Panc1 (cell line): ENCODE measurements at regions not wholly inside any gene's neighbourhood (a gene's known extent, or its start where the extent isn't known, plus 50 kb on each side); places are given as distances from the start of the nearest gene placed in this dataset.

ENCODE experiments used
- ATAC-seq: fragments of 200-7000 bp; cut with Tn5 transposase; 2 replicates; pipeline ENCODE4 v1.9.1; 2020; ENCODE audit warnings: mild to moderate bottlenecking, moderate library complexity
- BruUV-seq: library from RNA; stranded (reverse); fragments of 400-500 nt; replicated peaks from 2 replicates; lab custom pipeline; 2021; lab: Mats Ljungman, UMichigan
- CTCF ChIA-PET: fragments of 300-600 bp; sonication (Branson Sonifier 250); formaldehyde crosslinking; loops from one replicate; lab custom pipeline; 2022; ENCODE audit warnings: antibody characterized with exemption; lab: Charles Lee
- POLR2A ChIA-PET: fragments of 300-600 bp; sonication (Branson Sonifier 250); formaldehyde crosslinking; loops from one replicate; lab custom pipeline; 2022; ENCODE audit warnings: antibody characterized with exemption; lab: Charles Lee
- DNase-seq: peaks from one replicate; pipeline ENCODE4 v3.0.0-alpha.2; 2010; ENCODE audit warnings: low read depth, low spot score
- H3K27ac ChIP-seq: 2 replicates; pipeline ENCODE4 v1.5.1; 2011; ENCODE audit warnings: mild to moderate bottlenecking, low read length, inconsistent platforms
- H3K27me3 ChIP-seq: fragments of 200-500 bp; sonication (Bioruptor generic); 2 replicates; pipeline ENCODE4 v1.6.0; 2014; ENCODE audit warnings: low read length, inconsistent platforms; ENCODE audit not compliant: control insufficient read depth, insufficient read depth
- H3K36me3 ChIP-seq: fragments of 200-500 bp; sonication (Bioruptor generic); 2 replicates; pipeline ENCODE4 v1.5.1; 2014; ENCODE audit warnings: inconsistent platforms, mild to moderate bottlenecking, low read length, moderate library complexity; ENCODE audit not compliant: control insufficient read depth, insufficient read depth
- H3K4me1 ChIP-seq: 2 replicates; pipeline ENCODE4 v1.5.1; 2011; ENCODE audit warnings: inconsistent platforms, mild to moderate bottlenecking, low read length, moderate library complexity; ENCODE audit not compliant: control insufficient read depth, insufficient read depth
- H3K4me3 ChIP-seq, 2 experiments: 2 replicates each; pipeline ENCODE4 v1.5.1; 2011 to 2012; ENCODE audit warnings: low read depth in 2 of 2, low read length in 2 of 2, mild to moderate bottlenecking in 2 of 2, inconsistent platforms in 1 of 2, moderate library complexity in 1 of 2
- H3K9me3 ChIP-seq: fragments of 200-500 bp; sonication (Bioruptor generic); 2 replicates; pipeline ENCODE4 v1.5.1; 2014; ENCODE audit warnings: low read depth, mild to moderate bottlenecking, inconsistent platforms, low read length, moderate library complexity; ENCODE audit not compliant: control insufficient read depth, insufficient read depth
- POLR2AphosphoS5 ChIP-seq: IDR thresholded peaks from 2 replicates; pipeline ENCODE4 v1.6.1; 2012; ENCODE audit warnings: mild to moderate bottlenecking, low read depth, low read length, moderate library complexity
- SIN3A ChIP-seq: IDR thresholded peaks from 2 replicates; pipeline ENCODE4 v1.6.1; 2012; ENCODE audit warnings: low read depth, mild to moderate bottlenecking, low read length, moderate library complexity, borderline replicate concordance; ENCODE audit not compliant: insufficient read depth
- TCF7L2 ChIP-seq: IDR thresholded peaks from 2 replicates; pipeline ENCODE4 v1.6.1; 2011; ENCODE audit warnings: mild to moderate bottlenecking, low read depth, low read length, inconsistent platforms
- in situ Hi-C: cut with HindIII; loops from 2 replicates; pipeline ENCODE4 v1.10.0; 2016; ENCODE audit warnings: low sequenced_read_pairs, low pct_unique_long_range_greater_than_20kb
- intact Hi-C: fragments of 100-400 bp; cut with micrococcal nuclease; formaldehyde crosslinking; loops from one replicate; pipeline ENCODE4 v1.10.0; 2022; ENCODE audit not compliant: unreplicated experiment
- TF ChIP-seq, protein P1 (sequence below): fragments of 450-650 bp; IDR thresholded peaks from 2 replicates; pipeline ENCODE4 v1.5.1; 2017; ENCODE audit warnings: mild to moderate bottlenecking
- TF ChIP-seq, protein P2 (sequence below), 2 experiments: IDR thresholded peaks; 2 replicates each; pipeline ENCODE4 v1.6.1; 2011 to 2012; ENCODE audit warnings: low read depth in 2 of 2, control low read depth in 1 of 2, low read length in 1 of 2, mild to moderate bottlenecking in 1 of 2, moderate library complexity in 1 of 2; ENCODE audit not compliant: insufficient read depth in 1 of 2

DNA sequence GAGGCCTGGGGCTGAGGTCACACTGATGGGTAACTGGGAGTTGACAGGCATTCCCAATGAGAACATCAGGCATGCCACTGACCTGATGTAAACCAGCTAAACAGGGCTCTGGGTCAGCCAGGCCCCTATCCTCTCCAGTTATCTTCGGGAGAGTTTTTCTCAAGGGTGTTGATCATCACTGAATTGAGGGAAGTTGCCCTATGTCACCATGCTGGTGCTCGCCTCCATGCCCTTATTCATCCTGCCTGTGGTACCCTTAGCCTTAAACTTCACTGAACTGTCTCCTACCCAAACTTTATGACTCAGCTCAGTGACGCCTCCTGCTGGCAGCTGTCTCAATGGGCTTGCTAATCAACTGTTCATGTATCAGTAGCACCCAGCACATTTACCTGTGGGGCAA, 80.7 kb upstream of the TNR start:
- Histone ChIP-seq H3K27ac (no peak overlapping the region), H3K27me3 (peaks cover 3% of the 10 kb centered on the region; the same call in 1 of the 2 replicates), H3K36me3 (no peaks in the 10 kb centered on the region), H3K4me3 (no peak overlapping the region), H3K4me1 (no peaks in the 10 kb centered on the region), H3K9me3 (no peaks in the 10 kb centered on the region)
- no TSS peak for BruUV-seq
- DNase-seq (no peak), ATAC-seq (no peak)
- in situ Hi-C loops (no loop called here), intact Hi-C loops (no loop called here)
- TF ChIP-seq, protein P1, sequence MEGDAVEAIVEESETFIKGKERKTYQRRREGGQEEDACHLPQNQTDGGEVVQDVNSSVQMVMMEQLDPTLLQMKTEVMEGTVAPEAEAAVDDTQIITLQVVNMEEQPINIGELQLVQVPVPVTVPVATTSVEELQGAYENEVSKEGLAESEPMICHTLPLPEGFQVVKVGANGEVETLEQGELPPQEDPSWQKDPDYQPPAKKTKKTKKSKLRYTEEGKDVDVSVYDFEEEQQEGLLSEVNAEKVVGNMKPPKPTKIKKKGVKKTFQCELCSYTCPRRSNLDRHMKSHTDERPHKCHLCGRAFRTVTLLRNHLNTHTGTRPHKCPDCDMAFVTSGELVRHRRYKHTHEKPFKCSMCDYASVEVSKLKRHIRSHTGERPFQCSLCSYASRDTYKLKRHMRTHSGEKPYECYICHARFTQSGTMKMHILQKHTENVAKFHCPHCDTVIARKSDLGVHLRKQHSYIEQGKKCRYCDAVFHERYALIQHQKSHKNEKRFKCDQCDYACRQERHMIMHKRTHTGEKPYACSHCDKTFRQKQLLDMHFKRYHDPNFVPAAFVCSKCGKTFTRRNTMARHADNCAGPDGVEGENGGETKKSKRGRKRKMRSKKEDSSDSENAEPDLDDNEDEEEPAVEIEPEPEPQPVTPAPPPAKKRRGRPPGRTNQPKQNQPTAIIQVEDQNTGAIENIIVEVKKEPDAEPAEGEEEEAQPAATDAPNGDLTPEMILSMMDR: peak; percentile 45
- no peak for TF ChIP-seq POLR2AphosphoS5
- ChIA-PET CTCF (no interaction called here), POLR2A (no interaction called here)

DNA sequence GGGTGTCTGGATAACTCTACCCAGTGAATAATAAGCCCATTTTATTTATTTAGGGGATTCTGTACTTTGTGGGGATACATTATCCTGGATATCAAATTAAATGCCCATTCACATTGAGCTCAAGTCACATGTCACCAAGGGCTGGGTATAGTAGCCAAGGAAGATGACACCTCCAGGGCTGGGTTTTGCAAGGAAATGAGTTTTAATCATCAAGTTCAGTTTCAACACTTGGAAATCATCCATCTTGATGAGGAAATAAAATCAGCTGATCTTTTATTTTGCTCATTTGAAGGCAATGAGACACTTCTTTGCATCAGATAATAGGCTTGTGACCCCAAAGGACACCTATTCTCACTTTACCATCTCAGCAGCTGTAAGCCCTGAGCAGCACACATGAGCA, 80.0 kb upstream of the TNR start:
- ChIA-PET CTCF (no interaction called here), POLR2A (no interaction called here)
- peaks cover 3% of the 10 kb centered on the region; the same call in 1 of the 2 replicates for H3K27me3 ChIP-seq
- no TSS peak for BruUV-seq
- in situ Hi-C loops: no loop called here
- H3K9me3 ChIP-seq: no peaks in the 10 kb centered on the region
- intact Hi-C loops: no loop called here
- DNase-seq (no peak), ATAC-seq (no peak)
- H3K4me1 ChIP-seq: no peaks in the 10 kb centered on the region
- no peak overlapping the region for H3K27ac ChIP-seq
- no peak for TF ChIP-seq POLR2AphosphoS5
- TF ChIP-seq, protein P1: no peak
- TF ChIP-seq TCF7L2: no peak
- TF ChIP-seq, protein P2, sequence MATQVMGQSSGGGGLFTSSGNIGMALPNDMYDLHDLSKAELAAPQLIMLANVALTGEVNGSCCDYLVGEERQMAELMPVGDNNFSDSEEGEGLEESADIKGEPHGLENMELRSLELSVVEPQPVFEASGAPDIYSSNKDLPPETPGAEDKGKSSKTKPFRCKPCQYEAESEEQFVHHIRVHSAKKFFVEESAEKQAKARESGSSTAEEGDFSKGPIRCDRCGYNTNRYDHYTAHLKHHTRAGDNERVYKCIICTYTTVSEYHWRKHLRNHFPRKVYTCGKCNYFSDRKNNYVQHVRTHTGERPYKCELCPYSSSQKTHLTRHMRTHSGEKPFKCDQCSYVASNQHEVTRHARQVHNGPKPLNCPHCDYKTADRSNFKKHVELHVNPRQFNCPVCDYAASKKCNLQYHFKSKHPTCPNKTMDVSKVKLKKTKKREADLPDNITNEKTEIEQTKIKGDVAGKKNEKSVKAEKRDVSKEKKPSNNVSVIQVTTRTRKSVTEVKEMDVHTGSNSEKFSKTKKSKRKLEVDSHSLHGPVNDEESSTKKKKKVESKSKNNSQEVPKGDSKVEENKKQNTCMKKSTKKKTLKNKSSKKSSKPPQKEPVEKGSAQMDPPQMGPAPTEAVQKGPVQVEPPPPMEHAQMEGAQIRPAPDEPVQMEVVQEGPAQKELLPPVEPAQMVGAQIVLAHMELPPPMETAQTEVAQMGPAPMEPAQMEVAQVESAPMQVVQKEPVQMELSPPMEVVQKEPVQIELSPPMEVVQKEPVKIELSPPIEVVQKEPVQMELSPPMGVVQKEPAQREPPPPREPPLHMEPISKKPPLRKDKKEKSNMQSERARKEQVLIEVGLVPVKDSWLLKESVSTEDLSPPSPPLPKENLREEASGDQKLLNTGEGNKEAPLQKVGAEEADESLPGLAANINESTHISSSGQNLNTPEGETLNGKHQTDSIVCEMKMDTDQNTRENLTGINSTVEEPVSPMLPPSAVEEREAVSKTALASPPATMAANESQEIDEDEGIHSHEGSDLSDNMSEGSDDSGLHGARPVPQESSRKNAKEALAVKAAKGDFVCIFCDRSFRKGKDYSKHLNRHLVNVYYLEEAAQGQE (IDR thresholded peaks at IDR 0.05; ENCODE audit: insufficient read depth in 1 of 2, low read depth in 2 of 2, low read length in 1 of 2): no peak
- TF ChIP-seq SIN3A: no peak
- no peak overlapping the region for H3K4me3 ChIP-seq
- no peaks in the 10 kb centered on the region for H3K36me3 ChIP-seq

DNA sequence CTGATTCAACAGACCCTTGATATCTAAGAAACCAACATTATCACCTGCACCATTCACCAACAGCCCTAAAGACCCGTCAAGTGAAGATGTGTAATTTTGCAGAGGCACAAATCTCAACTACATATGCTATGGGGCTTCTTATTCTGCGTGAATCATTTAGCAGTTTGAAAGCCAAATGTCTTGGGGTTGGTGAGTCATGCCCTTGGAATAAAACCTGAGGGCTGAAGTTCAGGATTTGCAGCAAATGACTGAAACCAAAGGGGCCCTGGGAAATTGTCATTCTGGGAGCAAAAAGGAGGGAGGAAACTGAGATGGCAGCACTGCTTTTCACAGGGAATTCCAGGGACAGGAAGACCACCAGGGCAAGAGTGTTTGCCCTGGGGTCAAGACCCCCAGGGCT, 79.2 kb upstream of the TNR start:
- Histone ChIP-seq H3K4me1 (no peaks in the 10 kb centered on the region), H3K4me3 (no peak overlapping the region), H3K27me3 (peaks cover 3% of the 10 kb centered on the region; the same call in 1 of the 2 replicates), H3K27ac (no peak overlapping the region), H3K36me3 (no peaks in the 10 kb centered on the region), H3K9me3 (no peaks in the 10 kb centered on the region)
- DNase-seq (no peak), ATAC-seq (no peak)
- no TSS peak for BruUV-seq
- ChIA-PET CTCF (no interaction called here), POLR2A (no interaction called here)
- TF ChIP-seq SIN3A (no peak), TCF7L2 (no peak), POLR2AphosphoS5 (no peak)
- TF ChIP-seq, protein P1: no peak
- TF ChIP-seq, protein P2 (IDR thresholded peaks at IDR 0.05; ENCODE audit: insufficient read depth in 1 of 2, low read depth in 2 of 2, low read length in 1 of 2): no peak
- in situ Hi-C loops (no loop called here), intact Hi-C loops (no loop called here)
